NB4 (cell line): ENCODE measurements at regions not wholly inside any gene's neighbourhood (a gene's known extent, or its start where the extent isn't known, plus 50 kb on each side); places are given as distances from the start of the nearest gene placed in this dataset.

Experiments used
- CTCF ChIP-seq: IDR thresholded peaks from one replicate; pipeline ENCODE4 v1.5.1; 2012; ENCODE audit warnings: low read depth, low read length
- POLR2A ChIP-seq: IDR thresholded peaks from 2 replicates; pipeline ENCODE4 v1.6.1; 2011; ENCODE audit warnings: mild to moderate bottlenecking; ENCODE audit not compliant: insufficient read length; ENCODE audit errors: extremely low read depth

GRCh38 chr10:27364028-27364427 is 123.4 kb upstream of the ACBD5 start:
- TF ChIP-seq POLR2A (no peak), CTCF (no peak)
